H9 (cell line): ENCODE measurements at regions not wholly inside any gene's neighbourhood (a gene's known extent, or its start where the extent isn't known, plus 50 kb on each side); places are given as distances from the start of the nearest gene placed in this dataset.
A peak's percentile ranks its signal among the peaks of the same experiment; 100 is the strongest.

Experiments
- DNase-seq: peaks from one replicate; pipeline ENCODE4 v3.0.0-alpha.2; 2017
- H2AFZ ChIP-seq: one replicate; pipeline ENCODE4 v1.6.1; 2013; ENCODE audit warnings: mild to moderate bottlenecking, low read length, control low read depth, moderate library complexity
- H2AK5ac ChIP-seq: 2 replicates; pipeline ENCODE4 v1.6.1; 2013; ENCODE audit warnings: low read length, control low read depth, mixed read lengths; ENCODE audit not compliant: insufficient read length
- H2BK120ac ChIP-seq: one replicate; pipeline ENCODE4 v1.6.1; 2013; ENCODE audit warnings: low read depth, mild to moderate bottlenecking, low read length, control low read depth, inconsistent platforms; ENCODE audit not compliant: poor library complexity, severe bottlenecking
- H2BK12ac ChIP-seq: 2 replicates; pipeline ENCODE4 v1.6.1; 2013; ENCODE audit warnings: low read length, control low read depth, mixed read lengths, low read depth; ENCODE audit not compliant: insufficient read length
- H2BK15ac ChIP-seq: 2 replicates; pipeline ENCODE4 v1.6.1; 2013; ENCODE audit warnings: low read depth, low read length, control low read depth
- H2BK20ac ChIP-seq: one replicate; pipeline ENCODE4 v1.6.1; 2013; ENCODE audit warnings: low read depth, mild to moderate bottlenecking, low read length, control low read depth, inconsistent platforms; ENCODE audit not compliant: poor library complexity, severe bottlenecking
- H2BK5ac ChIP-seq: 2 replicates; pipeline ENCODE4 v1.6.1; 2013; ENCODE audit warnings: low read length, control low read depth, mixed read lengths; ENCODE audit not compliant: insufficient read length
- H3K14ac ChIP-seq: 2 replicates; pipeline ENCODE4 v1.6.1; 2013; ENCODE audit warnings: low read length, control low read depth; ENCODE audit not compliant: insufficient read depth
- H3K18ac ChIP-seq: 2 replicates; pipeline ENCODE4 v1.6.1; 2013; ENCODE audit warnings: low read depth, mild to moderate bottlenecking, mixed read lengths, low read length, control low read depth; ENCODE audit not compliant: insufficient read length
- H3K23ac ChIP-seq: 2 replicates; pipeline ENCODE4 v1.6.1; 2013; ENCODE audit warnings: low read length, control low read depth, mixed read lengths, low read depth; ENCODE audit not compliant: insufficient read length
- H3K23me2 ChIP-seq: 2 replicates; pipeline ENCODE4 v1.6.1; 2013; ENCODE audit warnings: low read depth, mild to moderate bottlenecking, mixed read lengths, low read length, control low read depth; ENCODE audit not compliant: insufficient read length, poor library complexity, severe bottlenecking
- H3K27ac ChIP-seq: 2 replicates; pipeline ENCODE4 v1.5.1; 2013; ENCODE audit warnings: low read length, control low read depth, mixed read lengths, low read depth; ENCODE audit not compliant: insufficient read length
- H3K27me3 ChIP-seq: 2 replicates; pipeline ENCODE4 v1.6.1; 2013; ENCODE audit warnings: low read length, control low read depth, inconsistent platforms; ENCODE audit not compliant: insufficient read depth
- H3K4ac ChIP-seq: 2 replicates; pipeline ENCODE4 v1.6.1; 2013; ENCODE audit warnings: low read depth, mild to moderate bottlenecking, control low read depth, inconsistent platforms, low read length, moderate library complexity
- H3K4me1 ChIP-seq: 2 replicates; pipeline ENCODE4 v1.6.1; 2013; ENCODE audit warnings: low read length, control low read depth, inconsistent platforms; ENCODE audit not compliant: insufficient read depth
- H3K4me2 ChIP-seq: 2 replicates; pipeline ENCODE4 v1.6.1; 2013; ENCODE audit warnings: low read length, control low read depth, mixed read lengths; ENCODE audit not compliant: insufficient read length, insufficient read depth
- H3K56ac ChIP-seq: 2 replicates; pipeline ENCODE4 v1.6.1; 2013; ENCODE audit warnings: low read depth, mild to moderate bottlenecking, mixed read lengths, low read length, control low read depth; ENCODE audit not compliant: insufficient read length
- H3K79me1 ChIP-seq: 2 replicates; pipeline ENCODE4 v1.6.1; 2013; ENCODE audit warnings: low read depth, mild to moderate bottlenecking, moderate library complexity, low read length, control low read depth, inconsistent platforms; ENCODE audit not compliant: insufficient read depth, poor library complexity, severe bottlenecking
- H3K79me2 ChIP-seq: 2 replicates; pipeline ENCODE4 v1.6.1; 2013; ENCODE audit warnings: low read length, control low read depth, inconsistent platforms; ENCODE audit not compliant: insufficient read depth
- H3K9ac ChIP-seq: 2 replicates; pipeline ENCODE4 v1.6.1; 2013; ENCODE audit warnings: low read length, control low read depth, mixed read lengths; ENCODE audit not compliant: insufficient read length; ENCODE audit errors: extremely low read depth
- H3K9me3 ChIP-seq: one replicate; pipeline ENCODE4 v1.6.1; 2013; ENCODE audit warnings: low read depth, low read length, inconsistent platforms; ENCODE audit not compliant: control insufficient read depth
- H3T11ph ChIP-seq: one replicate; pipeline ENCODE4 v1.6.1; 2013; ENCODE audit warnings: mild to moderate bottlenecking, low read length, control low read depth, inconsistent platforms
- H4K20me1 ChIP-seq: one replicate; pipeline ENCODE4 v1.6.1; 2013; ENCODE audit not compliant: control insufficient read depth, insufficient read length, insufficient read depth
- H4K5ac ChIP-seq: 2 replicates; pipeline ENCODE4 v1.6.1; 2013; ENCODE audit warnings: low read depth, mild to moderate bottlenecking, mixed read lengths, low read length, control low read depth; ENCODE audit not compliant: insufficient read length
- H4K8ac ChIP-seq: replicated peaks from 2 replicates; pipeline ENCODE4 v1.6.1; 2013; ENCODE audit warnings: low read length, control low read depth, mixed read lengths, low read depth; ENCODE audit not compliant: insufficient read length
- H4K91ac ChIP-seq: 2 replicates; pipeline ENCODE4 v1.6.1; 2013; ENCODE audit warnings: low read depth, mild to moderate bottlenecking, moderate library complexity, mixed read lengths, low read length, control low read depth; ENCODE audit not compliant: insufficient read length
- H3K27ac Mint-ChIP-seq, 3 experiments: 2 replicates in 2 of 3; 3 replicates in 1 of 3; pipeline ENCODE4 v1.8.0; 2020 to 2021; ENCODE audit warnings: mixed read lengths in 3 of 3, mild to moderate bottlenecking in 1 of 3, moderate library complexity in 1 of 3
- H3K27me3 Mint-ChIP-seq: 2 replicates; pipeline ENCODE4 v1.8.0; 2021; ENCODE audit warnings: low read depth, mild to moderate bottlenecking, moderate library complexity, mixed read lengths
- H3K36me3 Mint-ChIP-seq, 3 experiments: 2 replicates in 2 of 3; 3 replicates in 1 of 3; pipeline ENCODE4 v1.8.0; 2020 to 2021; ENCODE audit warnings: low read depth in 3 of 3, mixed read lengths in 3 of 3; ENCODE audit not compliant: insufficient read depth in 1 of 3
- H3K4me1 Mint-ChIP-seq, 2 experiments: 2 replicates each; pipeline ENCODE4 v1.8.0; 2020; ENCODE audit warnings: mixed read lengths in 2 of 2
- H3K4me3 Mint-ChIP-seq, 2 experiments: 2 replicates in 1 of 2; 3 replicates in 1 of 2; pipeline ENCODE4 v1.8.0; 2020 to 2021; ENCODE audit warnings: mild to moderate bottlenecking in 2 of 2, mixed read lengths in 2 of 2, moderate library complexity in 1 of 2
- H3K9me3 Mint-ChIP-seq, 2 experiments: 2 replicates in 1 of 2; 3 replicates in 1 of 2; pipeline ENCODE4 v1.8.0; 2020; ENCODE audit warnings: mild to moderate bottlenecking in 2 of 2, mixed read lengths in 2 of 2, moderate library complexity in 1 of 2
- CTCF ChIP-seq: fragments of 200-600 bp; sonication (generic); conservative IDR thresholded peaks from 3 replicates; pipeline ENCODE4 v1.8.0; 2021; ENCODE audit warnings: antibody characterized with exemption, mild to moderate bottlenecking

GRCh38 chr4:74667944-74668343, 126.4 kb downstream of the BTC start:
- no peak for DNase-seq

More at GRCh38 chr4:74667944-74668343, 126.4 kb downstream of the BTC start:
- no peak overlapping the region for H4K8ac ChIP-seq
- H2BK12ac ChIP-seq = no peak overlapping the region
- H3K14ac ChIP-seq = no peak overlapping the region
- peaks cover 53 to 55% of the 10 kb centered on the region in 2 experiments for H3K4me1 Mint-ChIP-seq
- H4K20me1 ChIP-seq = no peaks in the 10 kb centered on the region
- H3K27me3 ChIP-seq = no peaks in the 10 kb centered on the region
- H4K5ac ChIP-seq = no peak overlapping the region
- 0 out of 7 replicates have a peak overlapping the region, but pooled peaks of 1 of the 3 experiments have one; percentile 8 for H3K27ac Mint-ChIP-seq
- TF ChIP-seq CTCF = no peak
- H3K4ac ChIP-seq = no peak overlapping the region
- no peaks in the 10 kb centered on the region for H3K9me3 ChIP-seq
- no peak overlapping the region for H3K56ac ChIP-seq
- H2BK120ac ChIP-seq = no peak overlapping the region
- no peak overlapping the region for H4K91ac ChIP-seq
- H3K23me2 ChIP-seq = no peaks in the 10 kb centered on the region
- no peak overlapping the region for H3K4me3 Mint-ChIP-seq
- H3K27ac ChIP-seq = no peak overlapping the region
- H2AFZ ChIP-seq = no peak overlapping the region
- H3K18ac ChIP-seq = no peak overlapping the region
- no peaks in the 10 kb centered on the region for H3K79me1 ChIP-seq
- H3K27me3 Mint-ChIP-seq = no peaks in the 10 kb centered on the region
- H2BK20ac ChIP-seq = no peak overlapping the region
- H2BK15ac ChIP-seq = no peak overlapping the region
- no peaks in the 10 kb centered on the region for H3K79me2 ChIP-seq
- H3K36me3 Mint-ChIP-seq = peaks cover 0 to 6% (median 0%) of the 10 kb centered on the region in 3 experiments; a peak in 1 of 7 replicates
- no peak overlapping the region for H3K23ac ChIP-seq
- H3T11ph ChIP-seq = no peak overlapping the region
- H3K4me1 ChIP-seq = no peaks in the 10 kb centered on the region; the same call in 1 of the 2 replicates
- no peaks in the 10 kb centered on the region; a peak in 1 of 5 replicates for H3K9me3 Mint-ChIP-seq
- H3K9ac ChIP-seq = no peak overlapping the region
- H2AK5ac ChIP-seq = no peak overlapping the region
- no peak overlapping the region for H2BK5ac ChIP-seq
- H3K4me2 ChIP-seq = no peak overlapping the region
